ENCODE measurements at regions not wholly inside any gene's neighbourhood (a gene's known extent, or its start where the extent isn't known, plus 50 kb on each side); places are given as distances from the start of the nearest gene placed in this dataset.

GRCh38 chr21:39084979-39085729 is 98.1 kb downstream of the PSMG1 start:
- TF ChIP-seq EZH2 (IDR thresholded peaks at IDR 0.05; ENCODE audit: insufficient read depth, poor library complexity, severe bottlenecking) = no peak
- no peak for TF ChIP-seq EZH2phosphoT487 (IDR thresholded peaks at IDR 0.05; ENCODE audit: insufficient read depth, low read depth)

All from GM23248 (cell line).